B cell (primary cell): ENCODE measurements at regions not wholly inside any gene's neighbourhood (a gene's known extent, or its start where the extent isn't known, plus 50 kb on each side); places are given as distances from the start of the nearest gene placed in this dataset.
"Not testable (repeated sequence)": the region's sequence is repeated elsewhere in the genome, so short reads cannot be mapped to it uniquely, and the experiment has no call there.

ENCODE experiments used
- ATAC-seq: fragments of 200-7000 bp; cut with Tn5 transposase; one replicate; pipeline ENCODE4 v1.10.0; 2021; ENCODE audit warnings: low read depth, mild to moderate bottlenecking, moderate number of reproducible peaks, moderate library complexity
- CTCF ChIA-PET: fragments of 350-600 bp; sonication (Branson Sonifier 250); formaldehyde crosslinking; loops from one replicate; lab custom pipeline; 2021; ENCODE audit warnings: antibody characterized with exemption, inconsistent platforms; lab: Charles Lee
- POLR2A ChIA-PET: fragments of 350-600 bp; sonication (Branson Sonifier 250); formaldehyde crosslinking; loops from one replicate; lab custom pipeline; 2021; ENCODE audit warnings: antibody characterized with exemption; lab: Charles Lee
- DNase-seq: peaks from one replicate; pipeline ENCODE4 v3.0.0; 2013
- H2AFZ ChIP-seq: 2 replicates; pipeline ENCODE4 v1.6.1; 2012; ENCODE audit warnings: mild to moderate bottlenecking, low read depth, low read length; ENCODE audit not compliant: insufficient read depth, poor library complexity, severe bottlenecking
- H3K27ac ChIP-seq, 2 donors: 1 replicate in 1 of 2; 2 replicates in 1 of 2; pipeline ENCODE4 v1.5.1; 2012 to 2013; ENCODE audit warnings: low read length in 2 of 2, mild to moderate bottlenecking in 2 of 2, moderate library complexity in 1 of 2
- H3K27me3 ChIP-seq, 4 experiments: fragments of 200-600 bp in 1 of 4; sonication (generic) in 1 of 4; replicated peaks in 1 of 4; 1 replicate in 2 of 4; 2 replicates in 2 of 4; pipeline versions ENCODE4 v1.6.1 to v1.7.0; 2013 to 2016; ENCODE audit warnings: low read length in 3 of 4, mild to moderate bottlenecking in 2 of 4, mixed read lengths in 1 of 4, moderate library complexity in 1 of 4; ENCODE audit not compliant: insufficient read depth in 4 of 4, control insufficient read depth in 3 of 4; ENCODE audit errors: control extremely low read depth in 1 of 4
- H3K36me3 ChIP-seq, 2 experiments: replicated peaks in 1 of 2; 1 replicate in 1 of 2; 2 replicates in 1 of 2; pipeline versions ENCODE4 v1.6.1 to v1.7.1; 2013; ENCODE audit warnings: low read length in 1 of 2; ENCODE audit not compliant: insufficient read depth in 2 of 2, control insufficient read depth in 1 of 2; ENCODE audit errors: control extremely low read depth in 1 of 2, extremely low read depth in 1 of 2
- H3K4me1 ChIP-seq, 2 donors: fragments of 200-600 bp in 1 of 2; sonication (generic) in 1 of 2; 1 replicate in 1 of 2; 2 replicates in 1 of 2; pipeline versions ENCODE4 v1.5.1 to v1.6.1; 2013 to 2017; ENCODE audit warnings: low read length in 2 of 2; ENCODE audit not compliant: control insufficient read depth in 2 of 2, insufficient read depth in 2 of 2
- H3K4me2 ChIP-seq: replicated peaks from 2 replicates; pipeline ENCODE3; 2012; ENCODE audit warnings: mild to moderate bottlenecking, low read depth, low read length; ENCODE audit not compliant: poor library complexity, severe bottlenecking
- H3K4me3 ChIP-seq, 5 experiments: fragments of 200-600 bp in 1 of 5; sonication (generic) in 1 of 5; 1 replicate in 3 of 5; 2 replicates in 2 of 5; pipeline versions ENCODE4 v1.5.1 to v1.7.0; 2011 to 2016; ENCODE audit warnings: low read length in 4 of 5, mild to moderate bottlenecking in 4 of 5, low read depth in 2 of 5, control low read depth in 1 of 5, moderate library complexity in 1 of 5; ENCODE audit not compliant: insufficient read depth in 1 of 5; ENCODE audit errors: control extremely low read depth in 1 of 5, extremely low read depth in 1 of 5
- H3K79me2 ChIP-seq: fragments of 200-600 bp; sonication (generic); one replicate; pipeline ENCODE4 v1.6.0; 2016; ENCODE audit warnings: low read length; ENCODE audit not compliant: control insufficient read depth, insufficient read depth
- H3K9ac ChIP-seq: fragments of 200-600 bp; sonication (generic); 2 replicates; pipeline ENCODE4 v1.6.1; 2017; ENCODE audit warnings: mild to moderate bottlenecking, low read length, moderate library complexity
- H3K9me3 ChIP-seq, 3 donors: one replicate each; pipeline versions ENCODE4 v1.6.1 to v1.7.1; 2013; ENCODE audit warnings: low read length in 2 of 3; ENCODE audit not compliant: control insufficient read depth in 2 of 3, insufficient read depth in 1 of 3; ENCODE audit errors: control extremely low read depth in 1 of 3
- H4K20me1 ChIP-seq: 2 replicates; pipeline ENCODE4 v1.6.0; 2012; ENCODE audit warnings: mild to moderate bottlenecking, low read length; ENCODE audit not compliant: insufficient read depth, control insufficient read depth, poor library complexity, severe bottlenecking
- H3K27ac Mint-ChIP-seq: one replicate; pipeline ENCODE4 v1.8.0; 2021; ENCODE audit warnings: mixed read lengths
- H3K27me3 Mint-ChIP-seq: one replicate; pipeline ENCODE4 v1.8.0; 2021; ENCODE audit warnings: mixed read lengths
- H3K4me1 Mint-ChIP-seq: one replicate; pipeline ENCODE4 v1.8.0; 2021; ENCODE audit warnings: mixed read lengths
- H3K4me3 Mint-ChIP-seq: one replicate; pipeline ENCODE4 v1.8.0; 2021; ENCODE audit warnings: mixed read lengths
- H3K9me3 Mint-ChIP-seq: one replicate; pipeline ENCODE4 v1.8.0; 2022; ENCODE audit warnings: mixed read lengths; ENCODE audit not compliant: insufficient read depth
- WGBS: methylation state at CpG from one replicate; pipeline ENCODE4 v1.1.5; 2013; ENCODE audit warnings: missing lambda C conversion rate; ENCODE audit not compliant: insufficient coverage; 5-methylcytosine and 5-hydroxymethylcytosine counted together
- intact Hi-C: fragments of 100-400 bp; cut with micrococcal nuclease; formaldehyde crosslinking; loops from one replicate; pipeline ENCODE4 v1.10.0; 2022
- TF ChIP-seq, protein P1 (sequence below): fragments of 200-600 bp; IDR thresholded peaks from one replicate; pipeline ENCODE4 v1.8.0; 2022; ENCODE audit warnings: antibody characterized with exemption, mild to moderate bottlenecking

DNA sequence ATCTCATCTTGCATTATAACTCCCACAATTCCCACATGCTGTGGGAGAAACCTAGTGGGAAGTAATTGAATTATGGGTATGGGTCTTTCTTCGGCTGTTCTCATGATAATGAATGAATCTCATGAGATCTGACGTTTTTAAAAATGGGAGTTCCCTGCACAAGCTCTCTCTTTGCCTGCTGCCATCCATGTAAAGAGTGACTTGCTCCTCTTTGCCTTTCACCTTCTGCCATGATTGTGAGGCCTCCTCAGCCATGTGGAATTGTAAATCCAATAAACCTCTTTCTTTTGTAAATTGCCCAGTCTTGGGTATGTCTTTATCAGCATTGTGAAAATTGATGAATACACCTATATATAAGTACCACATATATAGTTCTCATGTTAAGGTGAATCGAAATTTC is 961.7 kb upstream of the COX7C start:
- no peak overlapping the region for H3K4me3 ChIP-seq
- no peaks in the 10 kb centered on the region for H3K27me3 ChIP-seq
- peaks cover 0 to 8% (median 0%) of the 10 kb centered on the region in 3 donors for H3K9me3 ChIP-seq
- H3K4me2 ChIP-seq, result no peak overlapping the region
- no peaks in the 10 kb centered on the region for H3K79me2 ChIP-seq
- ChIA-PET POLR2A (no interaction called here), CTCF (no interaction called here)
- H4K20me1 ChIP-seq, result no peaks in the 10 kb centered on the region
- Mint-ChIP-seq H3K4me3 (no peak overlapping the region), H3K9me3 (peaks cover 7% of the 10 kb centered on the region), H3K4me1 (no peaks in the 10 kb centered on the region), H3K27me3 (no peaks in the 10 kb centered on the region), H3K27ac (no peak overlapping the region)
- WGBS, result 100% methylated on average over 1 of the region's 3 CpGs
- ATAC-seq (no peak), DNase-seq (no peak)
- no peak overlapping the region for H3K9ac ChIP-seq
- no peak overlapping the region for H2AFZ ChIP-seq
- no peaks in the 10 kb centered on the region for H3K36me3 ChIP-seq
- H3K4me1 ChIP-seq, result no peaks in the 10 kb centered on the region
- TF ChIP-seq, protein P1, sequence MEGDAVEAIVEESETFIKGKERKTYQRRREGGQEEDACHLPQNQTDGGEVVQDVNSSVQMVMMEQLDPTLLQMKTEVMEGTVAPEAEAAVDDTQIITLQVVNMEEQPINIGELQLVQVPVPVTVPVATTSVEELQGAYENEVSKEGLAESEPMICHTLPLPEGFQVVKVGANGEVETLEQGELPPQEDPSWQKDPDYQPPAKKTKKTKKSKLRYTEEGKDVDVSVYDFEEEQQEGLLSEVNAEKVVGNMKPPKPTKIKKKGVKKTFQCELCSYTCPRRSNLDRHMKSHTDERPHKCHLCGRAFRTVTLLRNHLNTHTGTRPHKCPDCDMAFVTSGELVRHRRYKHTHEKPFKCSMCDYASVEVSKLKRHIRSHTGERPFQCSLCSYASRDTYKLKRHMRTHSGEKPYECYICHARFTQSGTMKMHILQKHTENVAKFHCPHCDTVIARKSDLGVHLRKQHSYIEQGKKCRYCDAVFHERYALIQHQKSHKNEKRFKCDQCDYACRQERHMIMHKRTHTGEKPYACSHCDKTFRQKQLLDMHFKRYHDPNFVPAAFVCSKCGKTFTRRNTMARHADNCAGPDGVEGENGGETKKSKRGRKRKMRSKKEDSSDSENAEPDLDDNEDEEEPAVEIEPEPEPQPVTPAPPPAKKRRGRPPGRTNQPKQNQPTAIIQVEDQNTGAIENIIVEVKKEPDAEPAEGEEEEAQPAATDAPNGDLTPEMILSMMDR, result no peak
- intact Hi-C loops, result no loop called here
- no peak overlapping the region for H3K27ac ChIP-seq

DNA sequence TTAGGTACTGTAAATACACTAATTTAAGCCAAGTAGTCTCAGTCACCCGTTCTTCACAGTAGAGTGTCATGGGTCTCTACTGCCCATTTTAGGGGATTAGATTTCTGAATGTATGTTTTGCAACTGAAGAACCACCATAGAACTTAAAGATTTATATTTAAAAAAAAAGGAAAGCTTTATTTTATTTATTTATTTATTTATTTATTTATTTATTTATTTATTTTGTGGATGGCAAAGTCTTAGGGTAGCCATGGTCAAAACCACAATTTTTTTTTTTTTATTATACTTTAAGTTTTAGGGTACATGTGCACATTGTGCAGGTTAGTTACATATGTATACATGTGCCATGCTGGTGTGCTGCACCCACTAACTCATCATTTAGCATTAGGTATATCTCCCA is 960.4 kb upstream of the COX7C start:
- H2AFZ ChIP-seq, DNase-seq, intact Hi-C loops, H3K4me1 Mint-ChIP-seq, H3K27me3 Mint-ChIP-seq, H3K4me3 ChIP-seq, H3K4me2 ChIP-seq, H3K9me3 ChIP-seq, POLR2A ChIA-PET, H3K27ac ChIP-seq, H3K4me1 ChIP-seq, H3K9ac ChIP-seq, H3K79me2 ChIP-seq, ATAC-seq, H4K20me1 ChIP-seq, H3K27ac Mint-ChIP-seq, H3K4me3 Mint-ChIP-seq, H3K36me3 ChIP-seq, H3K9me3 Mint-ChIP-seq, H3K27me3 ChIP-seq, CTCF ChIA-PET: not testable (repeated sequence)
- no CpG with 5 or more reads among the region's 1 CpG for WGBS

DNA sequence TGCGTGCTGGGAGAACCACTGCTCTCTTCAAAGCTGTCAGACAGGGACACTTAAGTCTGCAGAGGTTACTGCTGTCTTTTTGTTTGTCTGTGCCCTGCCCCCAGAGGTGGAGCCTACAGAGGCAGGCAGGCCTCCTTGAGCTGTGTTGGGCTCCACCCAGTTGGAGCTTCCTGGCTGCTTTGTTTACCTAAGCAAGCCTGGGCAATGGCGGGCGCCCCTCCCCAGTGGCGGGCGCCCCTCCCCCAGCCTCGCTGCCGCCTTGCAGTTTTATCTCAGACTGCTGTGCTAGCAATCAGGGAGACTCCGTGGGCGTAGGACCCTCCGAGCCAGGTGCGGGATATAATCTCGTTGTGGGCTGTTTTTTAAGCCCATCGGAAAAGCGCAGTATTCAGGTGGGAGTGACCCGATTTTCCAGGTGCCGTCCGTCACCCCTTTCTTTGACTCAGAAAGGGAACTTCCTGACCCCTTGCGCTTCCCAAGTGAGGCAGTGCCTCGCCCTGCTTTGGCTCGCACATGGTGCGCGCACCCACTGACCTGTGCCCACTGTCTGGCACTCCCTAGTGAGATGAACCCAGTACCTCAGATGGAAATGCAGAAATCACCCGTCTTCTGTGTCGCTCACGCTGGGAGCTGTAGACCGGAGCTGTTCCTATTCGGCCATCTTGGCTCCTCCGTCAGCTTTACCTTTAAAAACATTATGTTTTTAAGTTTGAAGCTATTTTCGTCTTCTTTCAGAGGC is 954.6 kb upstream of the COX7C start:
- H3K4me2 ChIP-seq, result not testable (repeated sequence)

More for the DNA sequence above, 954.6 kb upstream of the COX7C start:
- H3K36me3 ChIP-seq, H3K9ac ChIP-seq, H3K27me3 Mint-ChIP-seq, ATAC-seq, H3K27ac ChIP-seq, H3K4me1 Mint-ChIP-seq, H3K79me2 ChIP-seq, H3K4me3 Mint-ChIP-seq, intact Hi-C loops, H2AFZ ChIP-seq, H3K27me3 ChIP-seq, H3K27ac Mint-ChIP-seq, H3K9me3 Mint-ChIP-seq, H3K4me3 ChIP-seq, H4K20me1 ChIP-seq, CTCF ChIA-PET, DNase-seq, H3K4me1 ChIP-seq, POLR2A ChIA-PET, H3K9me3 ChIP-seq: not testable (repeated sequence)
- 98% methylated on average over 6 of the region's 29 CpGs for WGBS
